Stimulated activated CD4-positive, alpha-beta T cell treated with anti-CD3 and anti-CD28 coated beads, Interleukin-4, amount 100 ng/mL, for 24 hours (primary cell): ENCODE measurements at regions not wholly inside any gene's neighbourhood (a gene's known extent, or its start where the extent isn't known, plus 50 kb on each side); places are given as distances from the start of the nearest gene placed in this dataset.
"Not testable (repeated sequence)": the region's sequence is repeated elsewhere in the genome, so short reads cannot be mapped to it uniquely, and the experiment has no call there.

Experiments used
- DNase-seq: peaks from one replicate; pipeline ENCODE4 v3.0.0-alpha.2; 2020

DNA sequence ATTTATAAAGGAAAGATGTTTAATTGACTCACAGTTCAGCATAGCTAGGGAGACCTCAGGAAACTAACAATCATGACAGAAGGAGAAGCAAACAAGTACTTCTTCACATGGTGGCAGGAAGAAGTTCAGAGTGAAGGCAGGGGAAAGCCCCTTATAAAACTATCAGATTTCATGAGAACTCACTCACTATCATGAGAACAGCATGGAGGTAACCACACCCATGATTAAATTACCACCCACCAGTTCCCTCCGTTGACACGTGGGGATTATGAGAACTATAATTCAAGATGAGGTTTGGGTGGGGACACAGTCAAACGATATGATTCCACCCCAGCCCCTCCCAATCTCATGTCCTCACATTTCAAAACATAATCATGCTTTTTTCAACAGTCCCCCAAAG is 124.2 kb upstream of the PCGF5 start:
- no peak for DNase-seq

GRCh38 chr10:91097313-91097712 is 123.2 kb upstream of the PCGF5 start:
- no peak for DNase-seq

GRCh38 chr10:91098021-91098420 is 122.4 kb upstream of the PCGF5 start:
- DNase-seq = not testable (repeated sequence)

- no peak for DNase-seq
Observed at GRCh38 chr10:91103384-91104192, 116.9 kb upstream of the PCGF5 start.

DNA sequence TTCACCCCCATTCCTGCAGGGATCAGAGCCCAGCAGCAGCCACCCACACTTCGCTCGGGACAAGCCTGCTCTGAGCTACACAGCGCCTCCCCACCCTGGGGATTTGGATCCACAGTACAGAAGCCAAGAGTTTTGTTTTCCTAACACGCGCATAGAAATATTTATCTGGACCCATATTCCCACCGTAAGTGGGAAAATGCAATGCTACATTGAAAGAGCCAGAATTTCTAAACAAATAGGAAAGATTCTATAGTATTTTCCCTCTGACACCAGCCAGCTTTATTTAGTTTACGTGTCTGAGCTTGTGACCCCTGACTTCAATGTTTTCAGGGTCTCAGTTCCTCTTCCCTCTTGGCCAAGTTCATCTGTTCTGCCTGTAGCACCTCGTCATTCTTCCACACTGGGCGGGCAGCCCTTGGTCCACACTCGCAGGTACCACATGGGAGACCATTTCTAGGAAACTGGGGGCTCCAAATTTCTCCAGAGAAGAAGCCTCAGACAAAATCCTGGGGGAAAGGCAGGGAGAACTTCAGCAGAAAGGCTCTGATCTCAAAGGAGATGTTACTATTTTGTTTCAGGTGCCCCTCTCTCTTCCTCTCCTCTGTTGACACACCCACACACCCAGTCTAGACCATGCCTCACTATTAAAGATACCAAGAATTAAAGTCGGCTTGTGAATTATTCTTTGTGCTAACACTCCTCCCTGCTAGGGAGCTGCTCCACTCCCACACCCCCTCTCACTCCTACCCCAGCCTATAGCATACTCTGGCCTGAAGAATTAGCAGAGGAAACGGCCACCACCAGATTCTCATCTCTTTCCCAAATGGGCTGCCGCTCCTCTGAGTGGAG is 116.0 kb upstream of the PCGF5 start:
- no peak for DNase-seq

GRCh38 chr10:91105269-91105668 is 115.2 kb upstream of the PCGF5 start:
- no peak for DNase-seq

DNA sequence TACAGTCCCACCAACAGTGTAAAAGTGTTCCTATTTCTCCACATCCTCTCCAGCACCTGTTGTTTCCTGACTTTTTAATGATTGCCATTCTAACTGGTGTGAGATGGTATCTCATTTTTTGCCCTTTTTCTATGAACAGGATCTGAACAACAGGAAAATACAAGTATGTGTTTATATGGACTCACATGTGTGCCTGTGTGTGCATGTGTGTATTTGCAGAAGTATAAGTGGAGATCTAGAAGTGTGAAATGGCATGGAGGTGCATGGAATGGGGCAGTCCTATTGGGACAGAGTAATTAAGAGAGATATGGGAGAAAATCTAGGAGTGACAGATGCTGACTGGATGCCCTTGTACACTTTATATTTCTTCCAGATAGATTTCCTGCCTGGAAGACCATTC is 111.6 kb upstream of the PCGF5 start:
- DNase-seq = no peak

- DNase-seq = no peak
Observed at GRCh38 chr10:91111060-91111459, 109.4 kb upstream of the PCGF5 start.

DNA sequence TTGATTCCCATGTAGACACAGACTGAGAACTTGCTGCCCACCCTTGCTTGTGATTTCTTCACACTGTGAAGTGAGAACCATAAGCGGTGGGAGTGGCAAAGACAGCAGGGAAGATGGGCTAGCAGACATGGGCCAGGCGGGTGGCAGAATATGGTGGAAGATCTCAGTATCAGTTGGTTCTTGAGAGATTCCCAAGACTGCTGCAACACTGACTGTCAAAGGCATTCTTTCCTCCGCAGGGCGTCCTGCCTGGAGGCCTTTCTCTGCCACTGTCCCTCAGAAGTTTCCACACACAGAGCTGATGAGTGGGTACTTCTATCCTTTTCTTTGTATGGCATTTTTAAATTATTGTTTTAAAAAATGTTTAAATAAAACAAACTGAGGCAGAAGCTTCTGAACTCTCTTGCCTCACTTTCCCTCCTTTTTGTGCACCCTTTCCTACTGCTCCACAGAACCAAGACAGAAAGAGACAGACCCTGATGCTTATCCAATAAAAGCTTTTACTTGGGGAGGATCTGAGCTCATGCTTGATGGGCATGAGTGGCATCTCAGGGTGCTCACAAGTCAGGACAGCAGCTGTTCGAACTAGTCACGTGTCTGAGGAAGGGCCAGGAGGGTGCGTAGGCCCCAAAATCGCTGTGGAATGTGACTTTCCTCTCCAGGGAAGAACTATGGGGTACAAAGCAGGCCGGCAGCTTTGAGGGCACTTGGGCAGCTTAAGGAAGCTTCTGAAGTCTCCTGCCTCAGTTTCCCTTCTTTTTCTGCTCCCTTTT is 104.7 kb upstream of the PCGF5 start:
- DNase-seq = no peak

- DNase-seq = no peak
Observed at GRCh38 chr10:91117505-91117904, 103.0 kb upstream of the PCGF5 start.

- DNase-seq = no peak
Observed at GRCh38 chr10:91120348-91120747, 100.1 kb upstream of the PCGF5 start.

GRCh38 chr10:91123261-91123660 is 97.2 kb upstream of the PCGF5 start:
- no peak for DNase-seq

GRCh38 chr10:91124016-91124415 is 96.4 kb upstream of the PCGF5 start:
- DNase-seq = no peak

DNA sequence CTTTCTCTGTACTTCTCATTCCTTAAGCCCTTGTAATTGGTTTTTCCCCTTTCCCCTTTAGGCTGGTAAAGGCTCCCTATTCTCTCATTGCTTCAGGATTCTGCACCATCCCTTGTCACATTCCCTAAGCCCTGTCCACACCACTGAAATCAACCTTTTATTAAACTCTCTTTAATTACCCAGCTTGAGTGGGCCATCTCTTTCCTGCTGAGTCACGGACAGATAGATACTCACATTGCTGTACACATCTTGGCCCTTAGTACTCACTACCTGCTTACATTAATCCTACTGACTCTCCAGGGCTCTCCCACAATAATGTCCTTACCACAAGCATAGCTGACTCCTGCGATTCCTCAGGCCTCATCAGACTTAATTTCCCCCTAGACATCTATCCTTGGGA is 94.0 kb upstream of the PCGF5 start:
- no peak for DNase-seq

DNA sequence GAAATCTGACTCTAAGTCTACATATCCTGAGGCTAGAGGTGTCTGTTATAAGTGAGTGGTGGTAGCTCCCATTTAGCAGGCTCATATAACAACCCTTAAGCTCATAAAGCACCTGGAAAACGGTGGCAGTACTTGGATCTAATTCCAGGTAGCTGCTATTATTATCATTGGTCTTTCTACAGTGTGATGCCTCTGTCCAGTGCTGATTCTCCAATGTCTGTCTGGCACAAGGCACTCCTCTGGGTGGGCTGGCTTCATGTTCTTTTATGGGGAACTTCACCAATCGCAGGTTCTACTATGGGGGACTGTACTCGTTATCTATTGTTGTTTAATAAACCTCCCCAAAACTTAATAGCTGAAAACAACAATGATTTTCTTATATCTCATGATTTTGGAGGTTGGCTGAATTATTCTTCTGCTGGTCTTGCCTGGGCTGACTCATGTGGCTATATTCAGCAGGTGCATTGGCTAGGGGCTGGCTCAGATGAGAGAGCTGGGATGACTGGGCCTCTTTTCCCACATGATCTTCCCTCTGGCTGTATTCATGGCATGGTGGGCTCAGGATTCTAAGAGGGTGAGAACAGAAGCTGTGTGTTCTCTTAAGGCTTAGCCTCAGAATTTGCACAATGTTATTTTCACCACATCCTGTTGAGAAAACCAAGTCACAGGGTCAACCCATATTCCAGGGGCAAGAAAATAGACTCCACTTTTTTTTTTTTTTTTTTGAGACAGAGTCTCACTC is 93.0 kb upstream of the PCGF5 start:
- no peak for DNase-seq

DNA sequence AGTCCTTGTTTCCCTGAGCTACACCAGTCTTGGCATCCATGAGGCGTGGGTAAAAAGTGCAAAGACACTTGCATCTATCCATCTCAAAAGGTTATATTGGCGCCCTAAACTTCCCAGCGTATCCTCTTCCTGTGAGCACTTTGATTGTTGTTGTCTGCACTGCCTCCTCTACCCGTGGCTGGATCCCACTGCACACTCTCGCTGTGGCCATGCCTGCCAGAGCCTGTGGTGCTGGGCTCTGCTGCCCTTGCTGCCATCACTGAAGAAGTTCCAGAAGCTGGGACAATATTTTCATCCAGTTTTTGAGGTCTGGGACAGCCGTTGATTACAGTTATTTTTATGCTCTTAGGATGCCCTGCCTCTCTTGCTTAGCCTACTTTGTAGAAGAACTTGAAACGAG is 85.3 kb upstream of the PCGF5 start:
- no peak for DNase-seq

DNA sequence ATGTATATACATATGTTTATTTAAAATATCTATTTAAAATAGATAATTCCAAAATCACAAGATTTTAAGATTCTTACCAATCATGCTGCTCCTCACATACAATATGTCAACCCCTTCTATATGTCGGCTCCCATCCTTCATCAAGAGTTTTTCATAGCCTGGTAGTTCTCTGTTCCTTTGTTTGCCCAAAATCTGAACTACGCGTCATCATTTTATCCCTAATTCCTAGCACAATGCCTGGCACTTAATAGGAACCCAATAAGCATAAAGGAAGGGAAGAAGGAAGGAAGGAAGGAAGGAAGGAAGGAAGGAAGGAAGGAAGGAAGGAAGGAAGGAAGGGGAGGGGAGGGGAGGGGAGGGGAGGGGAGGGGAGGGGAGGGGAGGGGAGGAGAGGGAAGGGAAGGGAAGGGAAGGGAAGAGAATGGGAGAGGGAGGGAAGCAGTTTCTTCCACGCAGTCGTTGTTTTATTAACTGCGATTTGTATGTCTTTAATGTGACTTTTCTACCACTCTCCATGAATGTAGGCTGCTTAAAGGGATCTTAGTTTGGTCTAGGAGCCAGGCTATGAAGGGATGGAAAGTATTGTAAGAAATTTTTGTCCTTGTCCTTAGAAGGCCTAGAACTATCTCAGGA is 83.3 kb upstream of the PCGF5 start:
- no peak for DNase-seq

DNA sequence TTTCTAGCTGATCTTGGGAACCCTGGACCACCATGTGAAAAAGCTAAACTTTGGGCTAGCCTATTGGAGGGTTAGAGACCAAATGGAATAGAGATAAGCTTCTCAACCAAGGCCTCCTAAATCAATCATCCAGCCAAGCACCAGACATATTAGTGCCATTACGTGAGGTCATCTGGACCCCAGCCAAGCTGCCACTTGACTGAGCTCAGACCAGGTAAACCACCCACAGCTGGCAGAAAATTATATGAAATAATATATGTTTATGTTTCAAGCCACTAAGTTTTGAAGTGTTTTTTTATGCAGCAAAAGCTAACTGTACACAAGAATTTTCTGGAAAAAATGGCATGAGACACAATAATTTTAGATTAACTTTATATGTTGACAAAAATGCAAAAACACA is 82.6 kb upstream of the PCGF5 start:
- no peak for DNase-seq

GRCh38 chr10:91140995-91141549 is 79.4 kb upstream of the PCGF5 start:
- DNase-seq = no peak

- no peak for DNase-seq
Observed at GRCh38 chr10:91144961-91145360, 75.5 kb upstream of the PCGF5 start.

DNA sequence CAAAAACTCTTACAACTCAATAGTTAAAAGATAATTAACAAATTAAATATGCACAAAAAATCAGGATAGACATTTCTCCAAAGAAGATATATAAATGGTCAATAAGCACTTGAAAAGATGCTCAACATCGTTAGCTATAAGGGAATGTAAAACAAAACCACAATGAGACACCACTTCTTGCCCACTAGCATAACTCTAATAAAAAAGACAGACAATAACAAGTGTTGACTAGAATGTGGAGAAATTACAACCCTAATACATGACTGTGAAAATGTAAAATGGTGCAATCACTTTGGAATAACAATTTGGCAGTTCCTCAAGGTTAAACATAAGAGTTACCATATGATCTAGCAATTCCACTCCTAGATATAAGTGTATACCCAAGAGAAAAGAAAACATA is 74.3 kb upstream of the PCGF5 start:
- DNase-seq = no peak

GRCh38 chr10:91149550-91149949 is 70.9 kb upstream of the PCGF5 start:
- DNase-seq = no peak
